HG03460 (cell line): ENCODE measurements at regions not wholly inside any gene's neighbourhood (a gene's known extent, or its start where the extent isn't known, plus 50 kb on each side); places are given as distances from the start of the nearest gene placed in this dataset.

ENCODE experiments used
- ATAC-seq: cut with Tn5 transposase; IDR thresholded peaks from one replicate; pipeline ENCODE4 v1.9.1; 2021; ENCODE audit not compliant: unreplicated experiment

DNA sequence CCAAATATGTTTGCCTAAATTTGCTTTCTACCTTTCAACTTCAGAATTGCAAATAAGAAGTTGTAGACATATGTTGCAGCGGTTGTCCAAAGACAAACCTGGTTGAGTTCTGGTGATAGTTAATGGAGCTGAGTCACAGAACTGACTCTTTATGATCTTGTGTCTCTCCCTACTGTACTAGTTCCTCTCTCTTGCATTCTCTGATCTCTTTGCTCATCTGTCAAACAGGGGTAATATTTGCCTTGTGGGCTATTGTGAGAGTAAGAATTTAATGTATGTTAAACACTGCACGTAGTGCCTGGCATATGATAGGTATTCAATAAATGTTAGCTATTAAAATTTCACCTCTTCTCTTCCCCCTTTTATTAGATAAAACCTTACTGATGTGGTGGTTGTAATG lies 283.5 kb upstream of the RGS6 start:
- no peak for ATAC-seq

DNA sequence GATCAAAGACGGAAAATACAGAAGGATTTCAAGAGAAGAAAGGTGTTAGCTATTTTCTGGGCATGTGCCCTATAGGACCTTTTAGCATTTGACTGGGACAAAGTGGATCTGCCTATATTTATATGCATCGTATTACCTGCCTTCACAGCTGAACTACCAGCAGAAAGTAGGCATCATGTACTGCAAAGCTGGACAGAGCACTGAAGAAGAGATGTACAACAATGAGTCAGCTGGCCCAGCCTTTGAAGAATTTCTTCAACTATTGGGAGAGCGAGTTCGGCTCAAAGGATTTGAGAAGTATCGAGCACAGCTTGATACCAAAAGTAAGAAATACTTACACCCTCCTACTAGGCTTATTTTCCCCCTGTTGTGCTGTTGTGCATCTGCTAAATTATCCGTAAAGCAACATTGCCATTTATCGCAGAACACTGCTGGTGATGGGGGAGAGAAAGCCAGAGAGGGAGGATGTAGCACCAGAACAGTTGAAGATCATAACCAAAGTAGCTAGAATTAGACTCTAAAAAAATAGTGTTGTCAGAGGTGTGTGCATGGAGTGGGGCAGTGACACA lies 282.0 kb upstream of the RGS6 start:
- ATAC-seq: no peak

DNA sequence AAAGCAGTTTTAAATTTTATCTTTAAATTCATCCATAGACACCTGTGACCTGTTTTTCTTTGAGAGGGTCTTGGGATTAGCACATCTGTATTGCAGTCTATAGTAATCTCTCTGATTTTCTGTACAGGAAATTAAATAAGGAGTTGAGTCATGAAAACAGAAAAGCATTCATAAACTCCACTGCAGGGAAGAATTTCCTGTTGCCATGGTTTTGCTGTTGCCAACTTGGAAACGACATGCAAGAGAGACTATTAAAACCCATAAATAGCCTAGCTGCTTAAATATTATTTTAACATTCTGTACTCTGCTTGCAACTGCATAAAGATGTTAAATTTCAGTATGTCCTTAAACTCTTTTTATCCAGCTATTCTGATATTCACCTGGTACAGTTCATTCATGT lies 281.0 kb upstream of the RGS6 start:
- no peak for ATAC-seq

DNA sequence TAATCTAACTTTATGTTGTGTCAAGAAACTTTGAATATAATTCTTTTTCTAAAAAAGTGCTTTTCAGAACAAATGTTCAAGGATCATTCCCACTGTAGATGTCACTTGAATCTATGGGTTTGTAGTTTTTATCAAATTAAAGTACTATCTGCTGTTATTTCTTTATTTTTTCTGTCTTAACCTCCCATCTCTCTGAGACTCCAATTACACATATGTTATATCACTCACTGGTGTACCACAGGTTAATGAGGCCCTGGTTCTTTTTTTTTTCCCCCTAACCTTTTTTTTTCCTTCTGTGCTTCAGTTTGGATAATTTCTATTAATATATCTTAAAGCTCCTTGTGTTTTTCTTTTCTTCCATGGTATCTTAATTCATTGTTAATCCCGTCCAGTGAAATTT lies 279.9 kb upstream of the RGS6 start:
- no peak for ATAC-seq

DNA sequence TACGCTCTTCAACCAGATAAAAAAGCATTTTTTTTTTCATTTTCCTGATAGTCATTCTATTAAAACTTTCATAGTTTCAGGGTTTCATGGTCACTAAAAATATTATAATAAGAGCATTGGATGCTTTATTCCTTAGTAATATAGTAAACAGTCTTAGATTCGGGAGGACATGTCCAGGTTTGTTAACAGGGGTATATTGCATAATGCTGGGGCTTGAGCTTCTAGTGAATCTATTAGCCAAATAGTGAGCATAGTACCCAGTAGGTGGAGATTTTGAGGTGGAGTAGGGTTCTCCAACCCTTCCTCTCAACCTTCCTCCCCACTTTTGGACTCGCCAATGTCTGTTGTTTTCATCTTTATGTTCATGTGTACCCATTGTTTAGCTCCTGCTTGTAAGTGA lies 277.4 kb upstream of the RGS6 start:
- ATAC-seq: no peak

DNA sequence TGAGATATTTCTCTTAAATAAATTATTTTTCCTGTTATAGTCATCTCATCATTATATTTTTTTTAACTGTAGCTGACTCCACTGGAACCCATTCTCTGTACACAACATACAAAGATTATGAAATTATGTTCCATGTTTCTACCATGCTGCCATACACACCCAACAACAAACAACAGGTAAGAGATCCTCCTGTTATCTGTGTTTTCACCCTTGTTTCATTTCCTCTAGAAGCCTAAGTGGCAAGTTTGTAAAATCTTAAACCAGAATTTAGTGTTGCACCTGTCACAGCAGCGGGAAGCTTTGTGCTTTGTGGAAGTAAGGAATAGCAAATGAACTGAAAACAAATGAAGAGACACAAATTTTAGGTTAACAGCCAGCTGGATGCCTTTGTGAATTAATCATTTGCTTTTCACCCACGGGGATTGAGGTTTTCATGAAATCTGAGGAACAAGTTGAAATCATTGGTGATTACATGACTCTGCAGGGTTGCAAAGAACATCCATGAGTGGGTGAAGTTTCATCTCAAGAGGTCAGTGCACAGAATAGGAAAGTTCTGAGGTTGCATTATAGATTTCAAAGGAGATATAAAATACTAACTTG lies 273.9 kb upstream of the RGS6 start:
- no peak for ATAC-seq

DNA sequence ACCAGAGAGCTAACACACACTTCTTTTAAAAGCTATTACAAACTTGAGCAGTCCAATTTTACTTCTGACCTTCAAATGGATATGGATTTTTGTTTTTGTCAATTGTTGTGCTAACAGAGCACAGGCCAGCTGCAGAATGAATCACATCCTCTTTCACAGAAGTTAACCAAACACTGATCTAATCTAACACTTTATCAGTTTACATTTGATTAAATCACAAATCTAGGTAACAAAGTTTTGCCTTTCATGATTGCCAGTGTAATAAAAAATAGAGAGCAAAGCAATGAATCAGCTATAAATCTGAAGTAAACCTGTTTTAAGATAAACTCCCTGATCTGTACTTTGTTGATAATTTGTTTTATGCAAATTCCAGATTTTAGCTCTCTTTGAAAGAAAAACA lies 273.1 kb upstream of the RGS6 start:
- ATAC-seq: no peak

DNA sequence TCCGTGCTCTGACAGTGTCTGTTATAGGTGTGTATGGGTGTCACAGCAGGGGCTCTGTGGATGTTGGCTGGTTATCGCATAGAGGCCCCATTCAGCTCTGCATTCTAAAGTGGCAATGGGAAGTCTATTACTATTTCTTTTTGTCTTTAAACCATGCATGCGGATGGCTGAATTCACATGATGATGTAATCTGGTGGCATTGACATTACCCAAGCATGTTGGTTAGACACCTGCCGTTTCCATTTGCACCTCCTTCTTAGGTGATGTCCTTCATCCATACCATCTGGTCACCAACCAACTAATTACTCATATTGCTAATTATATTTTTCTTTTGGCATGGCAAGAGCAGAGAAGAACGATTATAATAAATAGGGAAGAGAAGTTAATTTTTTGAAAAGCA lies 270.8 kb upstream of the RGS6 start:
- no peak for ATAC-seq

DNA sequence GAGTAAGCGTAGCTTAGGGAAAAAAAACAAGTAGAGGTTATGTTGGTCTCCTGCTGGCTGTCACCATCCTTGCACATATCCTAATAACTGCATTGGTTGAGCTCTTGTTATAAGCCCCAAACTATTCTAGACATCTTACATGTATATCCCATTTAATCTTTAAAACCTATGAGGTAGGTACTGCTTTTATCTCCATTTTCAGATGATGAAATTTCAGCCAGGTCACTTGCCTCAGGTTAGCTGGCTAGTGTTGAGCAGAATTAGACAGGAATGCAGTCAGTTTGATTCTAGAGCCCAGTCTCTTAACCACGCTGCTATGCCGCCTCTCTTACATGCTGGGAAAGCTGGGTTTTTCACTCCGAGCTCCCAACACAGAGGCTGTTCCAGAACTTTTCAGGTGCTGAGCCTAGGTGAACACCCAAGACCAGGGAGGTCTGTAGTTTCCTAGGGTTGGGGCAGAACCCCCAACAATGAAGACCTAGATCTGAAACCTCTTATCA lies 269.9 kb upstream of the RGS6 start:
- no peak for ATAC-seq

DNA sequence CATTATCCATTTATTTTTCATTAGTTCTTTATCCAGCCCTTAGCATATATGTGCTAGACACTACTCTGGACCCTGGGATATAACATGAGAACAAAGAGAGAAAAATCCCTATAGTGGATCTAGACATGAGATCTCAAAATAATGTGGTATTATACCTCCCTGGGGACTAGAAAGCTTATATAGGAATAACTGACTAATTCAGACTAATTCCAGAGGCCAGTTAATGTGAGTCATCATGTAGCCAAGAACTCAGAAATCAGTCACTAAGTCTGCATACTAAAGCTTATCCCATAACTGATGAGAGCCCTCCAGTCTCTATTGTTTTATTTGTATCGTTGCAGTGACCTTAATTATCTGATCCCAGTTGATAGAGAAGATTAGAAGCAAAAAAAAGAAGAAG lies 267.1 kb upstream of the RGS6 start:
- no peak for ATAC-seq

DNA sequence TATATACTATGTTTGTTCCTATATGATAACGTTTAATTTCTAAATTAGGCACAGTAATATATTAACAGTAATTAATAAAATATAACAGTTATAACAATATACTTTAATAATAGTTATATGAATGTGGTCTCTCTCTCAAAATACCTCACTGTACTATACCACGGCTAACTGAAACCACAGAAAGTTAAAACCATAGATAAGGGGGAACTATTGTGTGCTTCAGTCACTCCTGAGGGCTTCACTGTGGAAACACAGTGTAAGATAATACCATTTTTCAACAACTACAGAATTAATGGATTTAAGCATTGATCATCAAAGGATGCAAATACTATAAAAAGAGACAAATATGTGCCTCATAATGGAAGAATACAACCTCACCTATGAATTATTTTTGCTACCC lies 266.4 kb upstream of the RGS6 start:
- ATAC-seq: no peak

DNA sequence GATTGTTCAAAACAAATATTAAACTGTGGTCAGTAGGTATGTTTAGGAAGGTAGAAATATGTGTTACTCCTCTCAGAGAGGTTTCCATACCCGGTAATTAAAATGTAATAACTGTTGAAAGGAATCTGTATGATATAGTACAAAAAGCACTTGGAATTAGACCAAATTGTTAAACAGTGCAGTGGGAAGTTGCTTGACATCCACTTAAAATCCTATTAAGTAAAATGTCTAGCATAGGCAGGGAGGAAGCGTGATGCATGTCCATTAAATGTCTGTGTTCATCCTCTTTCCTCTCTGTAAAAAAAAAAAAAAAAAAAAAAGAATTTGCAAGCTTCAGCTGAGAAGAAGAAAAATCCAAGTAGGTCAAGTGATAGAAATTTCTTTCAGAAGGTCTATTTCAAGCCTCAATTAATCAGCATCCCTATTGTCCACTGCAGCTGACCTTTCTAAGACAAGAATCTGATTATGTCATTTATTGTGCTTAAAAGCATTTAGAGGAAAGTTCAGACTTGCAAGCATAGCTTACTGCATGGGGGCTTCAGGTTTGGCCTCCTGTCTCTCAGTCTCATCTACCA lies 265.6 kb upstream of the RGS6 start:
- ATAC-seq: no peak

DNA sequence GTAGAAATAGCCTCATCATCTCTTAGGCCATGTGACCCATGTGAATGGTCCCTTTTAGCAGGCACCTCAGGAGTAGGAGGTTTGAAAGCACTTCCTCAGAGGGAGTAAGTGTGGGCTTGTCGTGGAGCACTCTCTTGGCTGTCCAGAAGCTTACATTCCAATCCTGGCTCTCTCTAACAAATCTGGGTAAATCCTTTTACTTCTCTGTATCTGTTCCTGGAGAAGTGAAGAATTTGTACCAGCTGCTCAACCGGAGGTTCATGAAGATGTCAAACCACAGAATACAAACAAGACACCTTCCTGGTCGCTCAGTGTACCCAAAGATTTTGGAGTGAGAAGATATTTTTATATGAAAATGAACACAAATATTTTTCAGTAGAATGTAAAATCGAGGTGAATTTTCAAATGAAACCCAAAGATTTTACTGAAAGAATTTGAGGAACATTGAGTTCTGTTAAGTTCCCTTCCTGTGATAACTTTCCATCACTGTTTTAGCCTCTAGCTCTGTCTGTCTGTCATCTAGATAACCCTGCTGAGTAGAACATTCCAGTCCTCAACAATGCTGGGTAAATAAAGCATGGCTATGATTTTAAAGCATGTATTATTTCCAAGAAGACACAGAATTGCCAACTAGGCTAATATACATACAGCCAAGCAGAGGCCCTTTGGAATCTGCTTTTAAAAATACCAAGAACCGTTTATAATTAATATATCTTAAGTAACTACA lies 263.9 kb upstream of the RGS6 start:
- no peak for ATAC-seq

DNA sequence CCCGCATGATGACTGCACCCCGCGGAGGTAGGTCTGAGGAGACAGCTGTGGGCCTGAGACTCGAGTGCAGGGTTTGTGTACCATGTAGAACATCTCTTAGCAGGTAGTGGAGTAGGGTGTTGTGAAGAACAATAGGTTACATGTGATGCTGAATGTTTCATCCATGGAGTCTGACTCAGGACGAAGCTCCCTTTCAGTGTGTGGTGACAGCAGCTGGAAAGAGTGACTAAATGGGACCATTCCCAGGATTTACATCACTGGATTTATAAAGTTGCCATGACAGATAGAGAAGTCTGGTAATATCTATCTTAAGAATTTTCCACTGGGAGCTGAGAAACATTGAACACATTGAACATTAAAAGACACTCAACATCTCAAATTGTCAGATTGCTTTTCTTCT lies 259.6 kb upstream of the RGS6 start:
- ATAC-seq: no peak

DNA sequence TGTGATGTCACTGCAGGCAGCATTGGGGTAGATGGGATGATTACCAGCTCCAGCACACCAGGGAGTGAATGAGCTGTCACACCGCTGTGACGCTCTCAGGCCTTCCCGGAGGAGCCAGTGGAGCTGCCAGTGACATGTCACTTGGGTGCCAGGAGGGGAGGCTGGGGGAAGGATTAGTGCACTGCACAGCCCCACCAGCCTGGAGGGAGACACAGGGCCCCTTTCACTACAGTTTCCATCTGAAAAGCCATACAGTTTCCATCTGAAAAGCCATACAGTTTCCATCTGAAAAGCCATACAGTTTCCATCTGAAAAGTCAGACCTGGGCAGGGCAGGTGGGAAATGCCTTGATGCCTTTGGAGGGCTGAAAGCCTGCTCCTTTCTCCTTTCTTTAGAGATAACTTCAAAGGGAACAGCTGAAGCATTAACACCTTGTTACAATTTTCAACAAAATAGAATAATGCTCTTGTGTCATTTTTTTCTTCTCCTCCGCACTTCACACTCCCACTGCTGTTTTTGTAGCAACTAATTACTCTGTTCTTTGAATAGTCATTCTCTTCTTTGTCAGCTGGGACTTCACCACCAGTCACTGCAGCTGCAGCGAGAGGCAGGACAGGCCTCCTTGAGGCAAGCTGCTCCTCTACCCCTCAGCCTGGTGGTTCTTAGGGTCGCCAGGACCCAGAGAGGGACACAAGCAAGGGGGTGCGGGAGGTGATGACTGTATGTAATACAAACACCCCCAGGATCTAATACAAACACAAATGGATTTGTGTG lies 256.9 kb upstream of the RGS6 start:
- no peak for ATAC-seq

DNA sequence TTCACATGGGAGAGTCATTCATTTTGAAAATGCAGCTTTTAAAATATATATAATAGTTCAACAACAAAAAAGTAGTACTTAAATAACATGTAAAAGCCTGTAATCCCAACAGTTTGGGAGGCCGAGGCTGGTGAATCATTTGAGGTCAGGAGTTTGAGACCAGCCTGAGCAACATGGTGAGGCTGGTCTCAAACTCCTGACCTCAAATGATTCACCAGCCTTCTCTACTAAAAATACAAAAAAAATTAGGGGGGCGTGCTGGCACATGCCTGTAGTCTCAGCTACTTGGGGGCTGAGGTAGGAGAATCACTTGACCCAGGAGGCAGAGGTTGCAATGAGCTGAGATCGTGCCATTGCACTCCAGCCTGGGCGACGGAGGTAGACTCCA lies 256.3 kb upstream of the RGS6 start:
- ATAC-seq: no peak

DNA sequence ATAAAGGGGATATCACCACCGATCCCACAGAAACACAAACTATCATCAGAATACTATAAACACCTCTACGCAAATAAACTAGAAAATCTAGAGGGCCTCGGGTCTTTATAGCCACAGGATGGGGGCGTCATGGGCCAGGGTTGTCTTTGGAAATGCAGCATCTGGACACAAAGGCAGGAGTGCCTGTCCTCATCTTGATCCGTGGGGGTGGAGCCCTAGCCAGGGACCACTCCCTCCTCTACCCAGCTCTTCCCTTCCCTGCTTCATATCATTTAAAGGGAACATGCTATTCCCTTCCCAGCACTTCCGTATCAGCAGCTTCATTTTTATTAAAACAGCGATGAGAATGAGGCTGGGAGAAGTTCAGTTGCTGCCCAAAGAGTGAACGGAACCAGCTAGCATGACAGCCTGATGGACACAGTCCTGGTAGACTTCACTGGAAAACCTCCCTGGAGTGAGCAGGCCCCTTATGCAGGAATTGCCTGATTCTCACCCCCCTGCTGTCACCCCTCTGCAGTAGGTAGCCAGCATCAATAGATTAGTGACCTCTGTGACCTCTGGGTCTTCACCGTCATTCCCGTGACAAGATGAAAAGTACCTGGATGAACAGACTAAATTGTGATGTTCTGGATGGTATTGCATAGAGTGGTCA lies 251.4 kb upstream of the RGS6 start:
- no peak for ATAC-seq

DNA sequence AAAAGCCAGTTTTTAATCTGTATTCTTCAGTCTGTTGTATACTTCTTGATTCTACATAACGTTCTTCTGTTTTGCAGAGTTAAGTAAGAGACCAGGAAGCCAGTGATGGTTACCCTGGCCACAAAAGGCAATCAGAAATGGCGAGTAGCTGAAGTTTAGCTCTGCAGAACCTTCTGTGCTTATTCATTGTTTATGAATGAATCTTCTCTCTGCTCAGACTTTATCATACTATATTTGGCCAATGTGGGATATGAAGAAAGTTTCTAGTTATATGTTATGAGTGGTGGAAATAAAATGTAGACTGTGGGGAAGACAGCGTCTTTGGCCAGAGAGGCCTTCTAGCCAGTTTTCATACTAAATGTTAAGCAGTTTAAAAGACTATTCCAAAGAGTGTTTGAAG lies 249.9 kb upstream of the RGS6 start:
- ATAC-seq: no peak

DNA sequence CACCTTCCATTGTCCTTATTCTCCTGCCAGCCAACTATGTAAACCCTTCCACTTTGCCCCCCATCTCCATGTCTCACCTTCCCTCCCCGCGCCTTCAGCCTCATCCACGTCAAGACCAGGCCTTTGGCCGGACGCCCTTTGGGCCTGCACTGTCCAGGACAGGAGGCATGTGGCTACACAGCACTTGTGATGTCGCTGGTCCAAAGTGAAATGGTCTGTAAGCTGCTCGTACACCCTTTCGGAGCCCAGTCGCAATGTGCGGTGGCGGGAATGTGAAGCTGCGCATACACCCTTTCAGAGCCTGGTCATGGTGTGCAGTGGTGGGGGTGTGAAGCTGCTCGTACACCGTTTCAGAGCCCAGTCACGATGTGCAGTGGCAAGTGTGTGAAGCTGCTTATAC lies 247.9 kb upstream of the RGS6 start:
- no peak for ATAC-seq

DNA sequence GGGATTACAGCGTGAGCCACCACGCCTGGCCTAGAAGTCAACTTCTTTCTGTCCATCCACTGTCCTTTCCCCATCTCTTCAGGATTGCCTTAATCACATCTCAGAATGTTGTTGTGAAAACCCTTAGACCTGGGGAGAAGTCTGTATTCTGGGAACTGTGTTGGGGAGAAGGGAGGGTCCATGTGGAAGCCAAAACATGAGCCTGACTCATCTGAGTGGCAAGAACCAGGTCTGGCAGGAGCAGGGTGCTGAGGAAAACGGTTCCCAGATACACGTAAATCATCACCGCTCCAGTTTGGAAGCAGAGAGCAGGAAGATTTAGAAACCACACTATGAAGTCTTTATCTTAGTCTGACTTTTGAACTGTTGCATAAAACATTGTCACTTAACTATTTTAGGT lies 245.6 kb upstream of the RGS6 start:
- no peak for ATAC-seq
